DMS 273 (cell line): ENCODE measurements at regions not wholly inside any gene's neighbourhood (a gene's known extent, or its start where the extent isn't known, plus 50 kb on each side); places are given as distances from the start of the nearest gene placed in this dataset.

Experiments
- DNase-seq: peaks from one replicate; lab custom pipeline; 2025; ENCODE audit not compliant: unreplicated experiment; lab: John Stamatoyannopoulos, UW

DNA sequence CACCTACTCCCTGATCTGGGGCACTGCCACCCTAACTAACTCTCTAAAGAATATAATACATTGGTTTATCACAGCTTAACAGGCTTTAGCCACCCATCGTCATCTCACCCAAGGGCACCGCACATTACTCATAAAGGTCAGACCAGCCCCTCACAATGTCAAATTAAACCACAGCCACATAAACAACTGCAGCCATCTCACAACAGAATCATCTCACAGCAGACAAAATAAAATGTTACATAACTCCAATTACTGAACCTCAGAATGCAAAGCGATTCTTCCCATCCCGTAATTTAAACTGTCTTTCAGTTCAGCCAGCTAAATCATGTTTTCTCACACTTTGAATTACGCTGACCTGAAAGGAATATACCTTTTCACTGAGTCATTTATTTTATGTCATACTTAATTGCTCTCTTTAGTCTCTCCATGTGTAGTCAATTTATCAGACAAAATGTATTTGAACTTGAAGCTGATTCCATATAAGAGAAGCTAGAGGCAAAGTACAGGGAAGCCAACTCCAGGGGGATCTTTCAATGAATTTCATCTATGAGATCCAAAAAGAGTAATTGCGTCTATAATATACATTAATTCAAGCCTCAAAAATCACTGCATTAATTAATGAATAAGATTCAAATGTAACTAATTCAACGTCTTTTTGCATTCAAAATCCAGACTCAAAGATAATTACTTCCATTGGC, 96.9 kb upstream of the NEBL start:
- no peak for DNase-seq

- no peak for DNase-seq
Observed at GRCh38 chr10:20993389-20993788, 96.3 kb upstream of the NEBL start.

DNA sequence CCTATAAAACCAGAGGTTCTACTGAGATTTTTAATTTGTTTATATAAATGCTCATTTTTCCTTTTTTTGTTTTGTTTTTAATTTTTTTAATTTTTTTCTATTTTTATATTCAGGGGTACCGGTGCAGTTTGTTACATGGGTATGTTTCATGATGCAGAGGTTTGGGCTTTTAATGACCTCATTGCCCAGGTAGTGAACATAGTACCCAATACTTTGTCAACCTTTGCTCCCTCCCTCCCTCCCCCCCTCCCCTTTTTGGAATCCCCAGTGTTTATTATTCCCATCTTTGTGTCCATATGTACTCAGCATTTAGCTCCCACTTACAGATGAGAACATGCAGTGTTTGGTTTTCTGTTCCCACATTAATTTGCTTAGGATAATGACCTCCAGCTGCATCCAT, 94.4 kb upstream of the NEBL start:
- no peak for DNase-seq

- DNase-seq, result no peak
Observed at GRCh38 chr10:20990604-20991003, 93.5 kb upstream of the NEBL start.

- no peak for DNase-seq
Observed at GRCh38 chr10:20988357-20988983, 91.4 kb upstream of the NEBL start.

GRCh38 chr10:20986049-20986448, 88.9 kb upstream of the NEBL start:
- no peak for DNase-seq

- no peak for DNase-seq
Observed at GRCh38 chr10:20984662-20985061, 87.6 kb upstream of the NEBL start.

DNA sequence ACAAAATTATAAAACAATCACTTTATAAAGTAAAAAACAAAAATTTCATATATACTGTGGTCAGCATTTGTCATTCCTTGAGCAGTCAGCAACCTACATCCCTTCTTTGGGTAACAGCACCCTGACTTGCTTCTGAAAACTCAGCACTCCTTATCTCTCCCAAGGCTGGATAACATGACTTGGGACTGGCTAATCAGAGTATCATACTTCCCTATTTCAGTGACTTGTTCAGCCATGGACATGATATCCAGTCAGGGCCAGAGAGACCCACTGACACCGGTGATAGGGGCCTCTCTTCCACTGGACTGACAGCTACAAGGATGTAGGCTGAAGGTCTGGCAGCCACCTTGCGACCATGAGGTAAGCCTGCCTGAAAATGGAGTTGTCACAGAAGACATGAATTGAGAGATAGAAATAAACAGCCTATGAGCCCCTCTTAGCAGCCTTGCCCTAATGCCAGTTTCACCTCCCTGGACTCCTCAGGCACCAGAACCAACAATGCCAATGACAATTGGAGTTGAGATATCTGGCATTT, 84.4 kb upstream of the NEBL start:
- no peak for DNase-seq

- no peak for DNase-seq
Observed at GRCh38 chr10:20978617-20979016, 81.5 kb upstream of the NEBL start.

DNA sequence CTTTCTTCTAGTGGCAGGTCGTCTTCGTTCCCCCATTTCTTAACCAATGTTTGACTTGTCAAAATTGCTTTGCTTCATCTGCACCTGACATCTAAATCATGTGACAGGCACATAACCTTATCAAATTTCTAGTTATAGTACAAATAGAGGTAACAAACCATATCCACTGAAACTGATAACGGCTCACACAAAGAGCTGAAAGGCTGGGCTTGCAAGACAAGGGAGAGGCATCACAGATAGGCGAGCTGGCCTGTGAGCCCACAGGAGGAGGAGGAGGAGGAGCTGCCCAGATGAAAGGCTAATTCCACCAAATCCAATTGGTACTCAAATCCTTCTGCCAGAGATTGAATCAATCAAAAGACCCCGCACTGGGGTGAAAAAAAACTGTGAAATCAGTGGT, 80.2 kb upstream of the NEBL start:
- DNase-seq, result no peak

DNA sequence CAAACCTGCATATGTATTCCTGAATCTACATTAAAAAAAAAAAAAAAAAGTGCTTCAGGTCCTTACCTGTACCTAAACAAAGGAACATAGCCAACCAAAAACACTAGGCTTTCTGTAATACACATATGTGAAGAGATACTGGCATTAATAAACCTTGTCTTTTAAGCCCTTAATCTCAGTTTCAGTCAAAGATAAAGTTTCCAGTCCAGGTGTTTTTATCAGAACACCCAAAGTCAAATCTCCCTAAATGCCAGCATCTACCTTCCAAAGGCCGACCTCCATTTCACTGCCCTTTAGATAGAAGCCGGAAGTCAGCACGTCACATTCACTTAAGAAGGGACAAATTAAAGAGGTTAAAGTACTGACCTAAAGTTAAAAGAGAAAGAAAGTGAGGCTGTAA, 79.8 kb upstream of the NEBL start:
- DNase-seq, result no peak

GRCh38 chr10:20976390-20976789, 79.3 kb upstream of the NEBL start:
- DNase-seq, result no peak

GRCh38 chr10:20975236-20975635, 78.1 kb upstream of the NEBL start:
- DNase-seq, result peak; percentile 1

DNA sequence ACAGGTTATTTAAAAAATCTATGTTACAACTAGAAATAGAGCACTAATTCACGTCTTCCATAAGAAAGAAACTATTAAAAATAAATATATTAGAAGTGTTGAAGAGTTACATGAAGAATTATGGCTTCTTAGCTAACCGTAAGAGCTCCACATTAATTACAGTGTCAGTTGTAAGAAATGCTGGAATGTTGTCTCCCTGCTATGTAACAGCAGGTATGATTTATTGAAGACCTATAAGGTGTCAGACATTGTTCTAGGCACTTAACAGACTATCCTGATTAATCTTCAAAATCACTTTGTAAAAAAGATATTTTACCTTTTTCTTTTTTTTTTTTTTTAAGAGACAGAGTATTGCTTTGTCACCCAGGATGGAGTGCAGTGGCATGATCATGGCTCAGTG, 75.8 kb upstream of the NEBL start:
- DNase-seq, result no peak

DNA sequence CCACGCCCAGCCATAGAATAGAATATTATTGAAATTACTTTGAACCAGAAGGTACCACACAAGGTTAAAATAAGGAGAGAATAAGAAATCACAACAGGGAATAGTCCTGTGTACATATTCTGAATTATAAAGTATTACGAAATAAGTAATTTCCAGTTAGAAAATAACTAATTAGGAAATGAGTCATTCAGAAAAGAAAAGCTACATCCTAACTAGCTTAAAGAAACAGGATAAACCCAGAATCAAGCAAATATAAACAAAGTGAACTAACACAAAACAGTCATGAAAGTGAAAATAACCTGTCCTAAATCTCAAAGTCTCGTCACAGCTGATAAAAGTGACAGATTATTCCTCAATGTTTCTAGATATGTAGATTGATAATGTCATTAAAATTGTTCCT, 74.8 kb upstream of the NEBL start:
- no peak for DNase-seq

GRCh38 chr10:20970708-20971107, 73.6 kb upstream of the NEBL start:
- DNase-seq, result no peak

- DNase-seq, result no peak
Observed at GRCh38 chr10:20970044-20970443, 72.9 kb upstream of the NEBL start.

DNA sequence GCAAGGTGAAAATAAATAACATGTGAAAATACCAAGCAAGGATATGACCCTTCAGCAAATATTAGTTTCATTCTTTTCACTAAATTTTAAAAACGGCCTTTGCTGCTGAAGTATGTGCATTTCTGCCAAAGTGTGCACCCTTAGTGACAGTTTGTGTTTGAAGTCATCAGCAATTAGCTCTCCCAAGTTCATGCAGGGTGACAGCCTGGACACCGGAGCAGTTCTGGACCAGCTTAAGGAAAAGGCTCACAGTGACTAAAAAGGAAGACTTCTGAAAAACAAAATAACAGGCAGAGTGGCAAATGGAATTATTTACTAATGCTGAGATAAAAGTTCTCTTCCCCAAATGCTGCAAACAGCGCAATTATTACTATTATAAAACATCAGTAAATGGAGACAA, 69.3 kb upstream of the NEBL start:
- no peak for DNase-seq

DNA sequence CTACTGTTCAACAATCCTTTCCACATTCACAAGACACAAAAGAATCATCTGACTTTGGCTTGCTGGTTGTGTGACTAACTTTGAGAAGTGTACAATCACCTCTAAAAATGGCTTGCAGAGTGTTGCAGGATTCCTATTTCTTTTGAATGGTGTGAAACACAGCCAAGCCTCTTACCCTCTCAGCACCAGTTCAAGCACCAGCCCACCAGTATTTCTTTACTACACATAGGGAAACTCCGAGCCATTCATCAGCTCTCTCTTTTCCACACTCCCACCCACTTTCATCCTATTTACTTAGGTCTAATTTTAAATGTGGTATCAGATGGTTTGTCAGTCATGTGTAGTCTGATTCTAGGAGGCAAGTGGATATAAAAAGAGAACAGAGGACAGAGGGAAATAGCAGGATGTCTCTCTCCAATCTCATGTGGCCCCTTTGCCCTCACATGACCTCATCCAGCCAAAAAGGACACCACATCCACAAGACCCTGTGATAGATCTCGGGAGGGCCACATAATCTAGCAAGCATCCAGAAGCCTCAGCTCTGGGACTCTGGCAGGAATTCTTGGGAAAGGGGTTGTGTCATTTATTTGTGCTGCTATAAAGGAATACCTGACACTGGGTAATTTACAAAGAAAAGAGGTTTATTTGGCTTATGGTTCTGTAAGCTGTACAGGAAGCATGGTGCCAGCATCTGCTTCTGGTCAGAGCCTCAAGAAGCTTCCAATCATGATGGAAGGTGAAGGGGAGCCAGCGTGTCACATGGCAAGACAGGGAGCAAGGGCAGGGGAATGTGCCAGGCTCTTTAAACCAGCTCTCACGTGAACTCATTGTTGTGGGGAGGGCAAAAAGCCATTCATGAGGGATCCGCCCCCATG, 66.8 kb upstream of the NEBL start:
- DNase-seq, result no peak

DNA sequence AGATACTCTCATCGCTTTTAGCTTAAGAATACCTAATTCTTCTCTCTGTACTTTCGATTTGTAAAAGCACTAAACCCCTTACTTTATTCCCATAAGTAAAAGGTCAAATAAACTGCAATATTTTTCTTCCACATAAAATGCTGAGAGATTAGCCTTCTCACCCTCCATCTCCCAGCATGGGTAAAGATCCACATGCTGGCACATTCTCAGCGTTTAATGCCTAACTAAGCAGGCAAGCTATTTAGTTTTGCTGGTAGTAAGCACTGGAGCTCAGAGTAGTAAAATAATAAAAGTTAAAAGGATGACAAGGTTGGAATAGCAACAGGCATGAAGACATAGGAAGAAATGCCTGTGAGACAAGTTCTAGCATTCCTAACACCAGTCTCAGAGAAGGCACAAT, 65.9 kb upstream of the NEBL start:
- no peak for DNase-seq

- DNase-seq, result no peak
Observed at GRCh38 chr10:20962165-20962564, 65.1 kb upstream of the NEBL start.

DNA sequence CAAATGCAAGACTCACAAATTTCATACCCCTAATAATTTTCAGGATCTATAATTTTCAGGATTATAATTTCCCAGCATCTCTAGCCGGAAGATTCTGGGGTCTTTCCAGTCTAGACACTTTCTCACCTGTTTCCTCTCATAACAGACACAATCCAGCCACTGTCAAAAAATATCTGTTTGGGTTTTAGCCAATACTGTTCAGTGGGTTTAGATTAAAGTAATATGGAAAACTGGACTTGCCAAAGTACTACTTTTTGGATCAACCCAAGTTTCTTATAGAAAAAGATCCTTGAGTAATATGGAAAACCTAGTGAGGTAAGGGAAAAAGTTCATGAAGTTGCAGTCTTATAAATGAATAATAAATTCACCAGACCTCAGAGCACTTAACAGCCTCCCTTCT, 62.1 kb upstream of the NEBL start:
- DNase-seq, result no peak
